ENCODE measurements at regions not wholly inside any gene's neighbourhood (a gene's known extent, or its start where the extent isn't known, plus 50 kb on each side); places are given as distances from the start of the nearest gene placed in this dataset.

DNA sequence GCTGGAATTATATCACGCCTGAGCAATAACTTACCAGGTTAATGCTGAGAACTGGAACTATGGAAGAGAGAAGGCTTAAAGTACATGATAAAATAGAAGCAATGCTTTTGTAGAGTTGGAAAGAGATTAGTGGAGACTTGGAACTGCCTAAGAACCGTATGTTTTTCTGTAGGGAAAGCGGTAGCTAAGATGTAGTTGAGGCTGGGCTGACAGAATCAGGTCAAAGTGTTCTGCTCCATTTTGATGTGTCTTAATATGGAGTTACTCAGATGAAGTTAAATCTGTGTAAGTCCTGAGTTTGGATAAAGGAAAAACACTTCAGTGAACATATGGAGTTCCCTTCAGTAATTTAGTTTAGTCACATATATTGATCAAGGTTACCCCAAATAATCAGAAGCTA, 860.9 kb upstream of the CXADR start:
- H3K9me3 ChIP-seq (ENCODE audit: severe bottlenecking), result no peaks in the 10 kb centered on the region
- H3K27ac ChIP-seq (ENCODE audit: poor library complexity, severe bottlenecking), result no peak overlapping the region
- TF ChIP-seq CTCF (IDR thresholded peaks at IDR 0.05; ENCODE audit: poor library complexity, severe bottlenecking), result no peak
- H3K27me3 ChIP-seq (ENCODE audit: insufficient read depth, poor library complexity, severe bottlenecking), result no peaks in the 10 kb centered on the region
- no peak overlapping the region for H3K4me3 ChIP-seq (ENCODE audit: severe bottlenecking)
- no peaks in the 10 kb centered on the region for H3K36me3 ChIP-seq (ENCODE audit: low read depth)
- no peaks in the 10 kb centered on the region for H3K4me1 ChIP-seq (ENCODE audit: insufficient read depth, poor library complexity, severe bottlenecking)
- DNase-seq (ENCODE audit: low spot score) (no peak), ATAC-seq (ENCODE audit: low read depth) (no peak)

GRCh38 chr21:16663436-16663835, 849.4 kb upstream of the CXADR start:
- Histone ChIP-seq H3K27ac (ENCODE audit: poor library complexity, severe bottlenecking) (no peak overlapping the region), H3K4me3 (ENCODE audit: severe bottlenecking) (no peak overlapping the region), H3K9me3 (ENCODE audit: severe bottlenecking) (no peaks in the 10 kb centered on the region), H3K4me1 (ENCODE audit: insufficient read depth, poor library complexity, severe bottlenecking) (no peaks in the 10 kb centered on the region), H3K36me3 (ENCODE audit: low read depth) (no peaks in the 10 kb centered on the region), H3K27me3 (ENCODE audit: insufficient read depth, poor library complexity, severe bottlenecking) (peaks cover 5% of the 10 kb centered on the region)
- no peak for DNase-seq (ENCODE audit: low spot score)
- TF ChIP-seq CTCF (IDR thresholded peaks at IDR 0.05; ENCODE audit: poor library complexity, severe bottlenecking), result no peak
- no peak for ATAC-seq (ENCODE audit: low read depth)

GRCh38 chr21:16667395-16667794, 845.4 kb upstream of the CXADR start:
- Histone ChIP-seq H3K27me3 (ENCODE audit: insufficient read depth, poor library complexity, severe bottlenecking) (peaks cover 7% of the 10 kb centered on the region), H3K9me3 (ENCODE audit: severe bottlenecking) (no peaks in the 10 kb centered on the region), H3K36me3 (ENCODE audit: low read depth) (no peaks in the 10 kb centered on the region), H3K4me1 (ENCODE audit: insufficient read depth, poor library complexity, severe bottlenecking) (no peaks in the 10 kb centered on the region), H3K4me3 (ENCODE audit: severe bottlenecking) (no peak overlapping the region), H3K27ac (ENCODE audit: poor library complexity, severe bottlenecking) (no peak overlapping the region)
- no peak for TF ChIP-seq CTCF (IDR thresholded peaks at IDR 0.05; ENCODE audit: poor library complexity, severe bottlenecking)
- ATAC-seq (ENCODE audit: low read depth), result no peak
- no peak for DNase-seq (ENCODE audit: low spot score)

DNA sequence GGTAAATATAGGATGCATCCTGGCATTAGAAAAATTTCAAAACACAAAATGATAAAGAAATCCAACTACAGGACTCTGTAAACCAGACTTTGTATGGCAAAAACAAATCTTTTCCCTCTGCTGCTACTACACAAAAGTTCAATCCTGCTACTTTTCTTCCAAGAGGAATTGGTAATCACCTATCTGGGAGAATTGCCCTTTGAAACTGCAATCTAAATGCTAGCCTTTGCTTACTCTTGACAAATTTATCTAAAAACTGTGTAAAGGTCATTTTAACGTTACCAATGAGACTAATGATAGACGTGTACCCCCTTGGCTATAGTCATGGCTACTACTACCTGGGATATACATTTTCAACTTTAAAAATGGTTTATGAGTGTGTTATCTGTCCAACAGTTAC, 837.9 kb upstream of the CXADR start:
- Histone ChIP-seq H3K27ac (ENCODE audit: poor library complexity, severe bottlenecking) (no peak overlapping the region), H3K36me3 (ENCODE audit: low read depth) (no peaks in the 10 kb centered on the region), H3K4me1 (ENCODE audit: insufficient read depth, poor library complexity, severe bottlenecking) (no peaks in the 10 kb centered on the region), H3K27me3 (ENCODE audit: insufficient read depth, poor library complexity, severe bottlenecking) (peaks cover 18% of the 10 kb centered on the region), H3K4me3 (ENCODE audit: severe bottlenecking) (no peak overlapping the region), H3K9me3 (ENCODE audit: severe bottlenecking) (no peaks in the 10 kb centered on the region)
- no peak for DNase-seq (ENCODE audit: low spot score)
- ATAC-seq (ENCODE audit: low read depth), result no peak
- TF ChIP-seq CTCF (IDR thresholded peaks at IDR 0.05; ENCODE audit: poor library complexity, severe bottlenecking), result no peak

- no peak for ATAC-seq (ENCODE audit: low read depth)
- H3K27ac ChIP-seq (ENCODE audit: poor library complexity, severe bottlenecking), result no peak overlapping the region
- DNase-seq (ENCODE audit: low spot score), result no peak
- H3K4me3 ChIP-seq (ENCODE audit: severe bottlenecking), result no peak overlapping the region
- H3K9me3 ChIP-seq (ENCODE audit: severe bottlenecking), result no peaks in the 10 kb centered on the region
- peaks cover 18% of the 10 kb centered on the region for H3K27me3 ChIP-seq (ENCODE audit: insufficient read depth, poor library complexity, severe bottlenecking)
- TF ChIP-seq CTCF (IDR thresholded peaks at IDR 0.05; ENCODE audit: poor library complexity, severe bottlenecking), result no peak
- no peaks in the 10 kb centered on the region for H3K4me1 ChIP-seq (ENCODE audit: insufficient read depth, poor library complexity, severe bottlenecking)
- no peaks in the 10 kb centered on the region for H3K36me3 ChIP-seq (ENCODE audit: low read depth)
These were observed 836.5 kb upstream of the CXADR start for GRCh38 chr21:16676391-16676790.

All from RWPE2 (cell line).